ENCODE measurements at regions not wholly inside any gene's neighbourhood (a gene's known extent, or its start where the extent isn't known, plus 50 kb on each side); places are given as distances from the start of the nearest gene placed in this dataset.

- H3K36me3 Mint-ChIP-seq = no peaks in the 10 kb centered on the region
- no peak overlapping the region for H3K27ac Mint-ChIP-seq
- no peak overlapping the region for H3K27ac ChIP-seq (ENCODE audit: insufficient read depth, low read length, poor library complexity, severe bottlenecking)
- H3K4me1 Mint-ChIP-seq = no peaks in the 10 kb centered on the region
- H3K4me1 ChIP-seq (ENCODE audit: control insufficient read depth, insufficient read depth, low read length, poor library complexity, severe bottlenecking) = no peaks in the 10 kb centered on the region
- H3K27me3 Mint-ChIP-seq = no peaks in the 10 kb centered on the region
- ATAC-seq (ENCODE audit: low read depth in 2 of 2) = no peak
- H3K27me3 ChIP-seq (ENCODE audit: control insufficient read depth, insufficient read depth, low read length) = no peaks in the 10 kb centered on the region
- H3K9me3 ChIP-seq (ENCODE audit: control insufficient read depth in 2 of 2, low read length in 2 of 2) = no peaks in the 10 kb centered on the region
- H3K36me3 ChIP-seq (ENCODE audit: control insufficient read depth, insufficient read depth, low read length) = no peaks in the 10 kb centered on the region
- DNase-seq = no peak
- H3K9me3 Mint-ChIP-seq = no peaks in the 10 kb centered on the region
- H3K4me3 Mint-ChIP-seq = no peak overlapping the region
- no peak overlapping the region for H3K4me3 ChIP-seq (ENCODE audit: low read depth, low read length)
Measured at GRCh38 chr1:47684518-47684917, 246.7 kb downstream of the FOXD2 start.

DNA sequence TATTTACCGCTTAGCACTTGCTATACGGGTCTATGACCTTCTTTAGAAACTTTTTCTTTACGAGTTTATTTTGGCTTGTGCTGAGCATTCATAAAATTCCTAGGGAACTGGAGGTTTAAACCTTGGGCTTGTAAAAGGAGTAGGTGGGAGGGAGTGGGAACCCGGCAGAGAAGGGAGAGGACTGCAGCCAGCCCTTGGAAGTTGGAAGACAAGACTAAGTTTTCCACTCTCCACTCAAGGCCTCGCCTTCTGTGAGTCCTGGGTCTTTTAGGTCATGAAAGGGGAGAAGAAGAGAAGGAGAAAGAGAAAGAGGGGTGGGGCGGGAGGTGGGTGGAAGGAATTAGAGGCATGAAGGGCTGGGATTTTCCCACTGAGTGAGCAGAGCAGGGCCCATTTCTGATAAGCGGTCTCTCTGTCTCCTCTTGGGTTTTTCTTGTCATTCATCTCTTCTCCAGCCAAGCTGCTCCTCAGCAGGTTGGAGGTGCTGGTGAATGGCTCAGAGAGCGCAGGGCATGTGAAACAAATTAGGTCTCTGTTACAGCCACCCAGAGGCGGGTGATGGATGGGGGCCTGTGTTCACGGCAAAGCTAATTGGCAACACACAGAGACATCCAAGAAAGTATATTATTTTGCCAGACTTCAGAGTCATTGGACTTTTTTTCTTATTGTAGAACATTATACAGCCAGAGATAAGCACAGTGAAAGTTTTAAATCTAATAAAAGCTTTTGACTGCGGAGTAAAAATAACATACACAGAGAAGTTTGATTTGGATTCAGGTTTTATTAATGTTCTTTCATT is 247.3 kb downstream of the FOXD2 start:
- no peaks in the 10 kb centered on the region for H3K27me3 ChIP-seq (ENCODE audit: control insufficient read depth, insufficient read depth, low read length)
- no peaks in the 10 kb centered on the region for H3K4me1 ChIP-seq (ENCODE audit: control insufficient read depth, insufficient read depth, low read length, poor library complexity, severe bottlenecking)
- Mint-ChIP-seq H3K4me3 (no peak overlapping the region), H3K27me3 (peaks cover 4% of the 10 kb centered on the region), H3K27ac (no peak overlapping the region), H3K9me3 (no peaks in the 10 kb centered on the region), H3K36me3 (no peaks in the 10 kb centered on the region), H3K4me1 (no peaks in the 10 kb centered on the region)
- no peaks in the 10 kb centered on the region for H3K9me3 ChIP-seq (ENCODE audit: control insufficient read depth in 2 of 2, low read length in 2 of 2)
- no peaks in the 10 kb centered on the region for H3K36me3 ChIP-seq (ENCODE audit: control insufficient read depth, insufficient read depth, low read length)
- ATAC-seq (ENCODE audit: low read depth in 2 of 2) (no peak), DNase-seq (no peak)
- no peak overlapping the region for H3K27ac ChIP-seq (ENCODE audit: insufficient read depth, low read length, poor library complexity, severe bottlenecking)
- H3K4me3 ChIP-seq (ENCODE audit: low read depth, low read length) = no peak overlapping the region

DNA sequence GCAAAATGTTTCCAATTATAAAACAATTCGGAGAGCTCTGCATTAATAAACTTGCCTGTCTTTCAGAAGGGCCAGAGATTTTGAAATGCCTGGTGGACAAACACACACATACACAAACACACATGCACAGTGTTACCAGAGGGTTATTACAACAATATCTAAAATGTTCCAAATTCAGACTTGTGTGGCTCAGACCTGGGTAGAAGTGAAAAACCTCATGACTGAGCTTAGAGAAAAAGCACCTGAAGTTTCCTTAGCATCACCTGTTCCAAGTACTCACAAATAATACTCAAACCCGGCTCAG is 247.9 kb downstream of the FOXD2 start:
- no peaks in the 10 kb centered on the region for H3K9me3 ChIP-seq (ENCODE audit: control insufficient read depth in 2 of 2, low read length in 2 of 2)
- Mint-ChIP-seq H3K9me3 (no peaks in the 10 kb centered on the region), H3K4me3 (no peak overlapping the region), H3K4me1 (no peaks in the 10 kb centered on the region), H3K27ac (no peak overlapping the region), H3K27me3 (peaks cover 4% of the 10 kb centered on the region), H3K36me3 (no peaks in the 10 kb centered on the region)
- no peak overlapping the region for H3K27ac ChIP-seq (ENCODE audit: insufficient read depth, low read length, poor library complexity, severe bottlenecking)
- H3K36me3 ChIP-seq (ENCODE audit: control insufficient read depth, insufficient read depth, low read length) = no peaks in the 10 kb centered on the region
- H3K4me1 ChIP-seq (ENCODE audit: control insufficient read depth, insufficient read depth, low read length, poor library complexity, severe bottlenecking) = no peaks in the 10 kb centered on the region
- no peak overlapping the region for H3K4me3 ChIP-seq (ENCODE audit: low read depth, low read length)
- DNase-seq (no peak), ATAC-seq (ENCODE audit: low read depth in 2 of 2) (no peak)
- no peaks in the 10 kb centered on the region for H3K27me3 ChIP-seq (ENCODE audit: control insufficient read depth, insufficient read depth, low read length)

- no peak for ATAC-seq (ENCODE audit: low read depth in 2 of 2)
- no peak overlapping the region for H3K27ac ChIP-seq (ENCODE audit: insufficient read depth, low read length, poor library complexity, severe bottlenecking)
- H3K27me3 ChIP-seq (ENCODE audit: control insufficient read depth, insufficient read depth, low read length) = no peaks in the 10 kb centered on the region
- Mint-ChIP-seq H3K36me3 (no peaks in the 10 kb centered on the region), H3K4me3 (no peak overlapping the region), H3K27ac (no peak overlapping the region), H3K27me3 (peaks cover 4% of the 10 kb centered on the region), H3K9me3 (peaks cover 0 to 2% (median 0%) of the 10 kb centered on the region in 7 donors), H3K4me1 (no peaks in the 10 kb centered on the region)
- H3K36me3 ChIP-seq (ENCODE audit: control insufficient read depth, insufficient read depth, low read length) = no peaks in the 10 kb centered on the region
- no peak for DNase-seq
- H3K4me3 ChIP-seq (ENCODE audit: low read depth, low read length) = no peak overlapping the region
- H3K4me1 ChIP-seq (ENCODE audit: control insufficient read depth, insufficient read depth, low read length, poor library complexity, severe bottlenecking) = no peaks in the 10 kb centered on the region
- no peaks in the 10 kb centered on the region for H3K9me3 ChIP-seq (ENCODE audit: control insufficient read depth in 2 of 2, low read length in 2 of 2)
Measured at GRCh38 chr1:47686731-47687630, 249.1 kb downstream of the FOXD2 start.

- Mint-ChIP-seq H3K4me1 (no peaks in the 10 kb centered on the region), H3K36me3 (no peaks in the 10 kb centered on the region), H3K27ac (no peak overlapping the region), H3K4me3 (no peak overlapping the region), H3K9me3 (peaks cover 0 to 2% (median 0%) of the 10 kb centered on the region in 7 donors), H3K27me3 (peaks cover 4% of the 10 kb centered on the region)
- Histone ChIP-seq H3K36me3 (ENCODE audit: control insufficient read depth, insufficient read depth, low read length) (no peaks in the 10 kb centered on the region), H3K27ac (ENCODE audit: insufficient read depth, low read length, poor library complexity, severe bottlenecking) (no peak overlapping the region), H3K9me3 (ENCODE audit: control insufficient read depth in 2 of 2, low read length in 2 of 2) (no peaks in the 10 kb centered on the region), H3K27me3 (ENCODE audit: control insufficient read depth, insufficient read depth, low read length) (no peaks in the 10 kb centered on the region), H3K4me1 (ENCODE audit: control insufficient read depth, insufficient read depth, low read length, poor library complexity, severe bottlenecking) (no peaks in the 10 kb centered on the region), H3K4me3 (ENCODE audit: low read depth, low read length) (no peak overlapping the region)
- DNase-seq (no peak), ATAC-seq (ENCODE audit: low read depth in 2 of 2) (no peak)
Measured at GRCh38 chr1:47687631-47688460, 250.0 kb downstream of the FOXD2 start.

GRCh38 chr1:47688461-47689296 is 250.8 kb downstream of the FOXD2 start:
- H3K9me3 ChIP-seq (ENCODE audit: control insufficient read depth in 2 of 2, low read length in 2 of 2) = no peaks in the 10 kb centered on the region
- peaks cover 0 to 2% (median 0%) of the 10 kb centered on the region in 7 donors for H3K9me3 Mint-ChIP-seq
- H3K27me3 ChIP-seq (ENCODE audit: control insufficient read depth, insufficient read depth, low read length) = no peaks in the 10 kb centered on the region
- no peak overlapping the region for H3K27ac Mint-ChIP-seq
- no peaks in the 10 kb centered on the region for H3K4me1 ChIP-seq (ENCODE audit: control insufficient read depth, insufficient read depth, low read length, poor library complexity, severe bottlenecking)
- H3K36me3 Mint-ChIP-seq = no peaks in the 10 kb centered on the region
- DNase-seq = no peak
- no peak for ATAC-seq (ENCODE audit: low read depth in 2 of 2)
- H3K4me3 ChIP-seq (ENCODE audit: low read depth, low read length) = no peak overlapping the region
- H3K4me1 Mint-ChIP-seq = no peaks in the 10 kb centered on the region
- H3K27me3 Mint-ChIP-seq = peaks cover 4% of the 10 kb centered on the region
- no peak overlapping the region for H3K4me3 Mint-ChIP-seq
- H3K36me3 ChIP-seq (ENCODE audit: control insufficient read depth, insufficient read depth, low read length) = no peaks in the 10 kb centered on the region
- no peak overlapping the region for H3K27ac ChIP-seq (ENCODE audit: insufficient read depth, low read length, poor library complexity, severe bottlenecking)

- no peaks in the 10 kb centered on the region for H3K36me3 Mint-ChIP-seq
- no peaks in the 10 kb centered on the region for H3K36me3 ChIP-seq (ENCODE audit: control insufficient read depth, insufficient read depth, low read length)
- H3K4me1 ChIP-seq (ENCODE audit: control insufficient read depth, insufficient read depth, low read length, poor library complexity, severe bottlenecking) = no peaks in the 10 kb centered on the region
- H3K27me3 Mint-ChIP-seq = peaks cover 4% of the 10 kb centered on the region
- H3K9me3 ChIP-seq (ENCODE audit: control insufficient read depth in 2 of 2, low read length in 2 of 2) = no peaks in the 10 kb centered on the region
- no peak overlapping the region for H3K4me3 Mint-ChIP-seq
- H3K27me3 ChIP-seq (ENCODE audit: control insufficient read depth, insufficient read depth, low read length) = no peaks in the 10 kb centered on the region
- no peak overlapping the region for H3K27ac Mint-ChIP-seq
- H3K4me1 Mint-ChIP-seq = no peaks in the 10 kb centered on the region
- H3K4me3 ChIP-seq (ENCODE audit: low read depth, low read length) = no peak overlapping the region
- DNase-seq (no peak), ATAC-seq (ENCODE audit: low read depth in 2 of 2) (no peak)
- no peak overlapping the region for H3K27ac ChIP-seq (ENCODE audit: insufficient read depth, low read length, poor library complexity, severe bottlenecking)
- H3K9me3 Mint-ChIP-seq = peaks cover 0 to 2% (median 0%) of the 10 kb centered on the region in 7 donors
Measured at GRCh38 chr1:47689894-47690293, 252.1 kb downstream of the FOXD2 start.

Data from CD4-positive, CD25-positive, alpha-beta regulatory T cell (primary cell).